Lower lobe of right lung (tissue), 2 donors: ENCODE measurements at regions not wholly inside any gene's neighbourhood (a gene's known extent, or its start where the extent isn't known, plus 50 kb on each side); places are given as distances from the start of the nearest gene placed in this dataset.

Experiments
- ATAC-seq, 2 donors: fragments of 200-7000 bp; cut with Tn5 transposase; one replicate each; pipeline ENCODE4 v1.9.1; 2020 to 2022; ENCODE audit warnings: mild to moderate bottlenecking in 2 of 2, moderate library complexity in 2 of 2
- DNase-seq: peaks from one replicate; pipeline ENCODE4 v3.0.0-alpha.2; 2020
- H3K27ac ChIP-seq: fragments of 200-600 bp; one replicate; pipeline ENCODE4 v1.8.0; 2022
- H3K27me3 ChIP-seq: fragments of 200-600 bp; one replicate; pipeline ENCODE4 v1.8.0; 2022; ENCODE audit warnings: low read depth
- H3K36me3 ChIP-seq: fragments of 200-600 bp; one replicate; pipeline ENCODE4 v1.8.0; 2022; ENCODE audit warnings: mild to moderate bottlenecking
- H3K4me1 ChIP-seq: fragments of 200-600 bp; one replicate; pipeline ENCODE4 v1.8.0; 2022
- H3K4me3 ChIP-seq: fragments of 200-600 bp; one replicate; pipeline ENCODE4 v1.8.0; 2022; ENCODE audit warnings: mild to moderate bottlenecking
- H3K9me3 ChIP-seq: fragments of 200-600 bp; one replicate; pipeline ENCODE4 v1.8.0; 2022
- CTCF ChIP-seq: fragments of 200-600 bp; IDR thresholded peaks from one replicate; pipeline ENCODE4 v1.8.0; 2022; ENCODE audit warnings: antibody characterized with exemption, mild to moderate bottlenecking
- intact Hi-C: fragments of 100-400 bp; cut with DNase I; formaldehyde crosslinking; loops from one replicate; pipeline ENCODE4 v1.11.0; 2022
- donor health status: DM: no; HTN: yes; CAD: no; lungs with severe emphysema.

GRCh38 chr3:70870576-70870975 lies 558.1 kb upstream of the MDFIC2 start:
- no peaks in the 10 kb centered on the region for H3K9me3 ChIP-seq
- no peaks in the 10 kb centered on the region for H3K27me3 ChIP-seq
- intact Hi-C loops: no loop called here
- TF ChIP-seq CTCF: no peak
- no peaks in the 10 kb centered on the region for H3K4me1 ChIP-seq
- H3K4me3 ChIP-seq: no peak overlapping the region
- ATAC-seq (no peak), DNase-seq (no peak)
- no peak overlapping the region for H3K27ac ChIP-seq
- H3K36me3 ChIP-seq: no peaks in the 10 kb centered on the region

- intact Hi-C loops: no loop called here
- H3K27ac ChIP-seq: no peak overlapping the region
- DNase-seq (no peak), ATAC-seq (no peak)
- H3K9me3 ChIP-seq: no peaks in the 10 kb centered on the region
- H3K27me3 ChIP-seq: no peaks in the 10 kb centered on the region
- no peaks in the 10 kb centered on the region for H3K4me1 ChIP-seq
- no peaks in the 10 kb centered on the region for H3K36me3 ChIP-seq
- no peak overlapping the region for H3K4me3 ChIP-seq
- TF ChIP-seq CTCF: no peak
These were observed 556.1 kb upstream of the MDFIC2 start for GRCh38 chr3:70868561-70868960.

GRCh38 chr3:70863049-70863448 lies 550.6 kb upstream of the MDFIC2 start:
- H3K4me3 ChIP-seq: no peak overlapping the region
- no peaks in the 10 kb centered on the region for H3K27me3 ChIP-seq
- intact Hi-C loops: no loop called here
- no peak for TF ChIP-seq CTCF
- H3K36me3 ChIP-seq: no peaks in the 10 kb centered on the region
- DNase-seq: no peak
- no peaks in the 10 kb centered on the region for H3K4me1 ChIP-seq
- no peak for ATAC-seq
- no peaks in the 10 kb centered on the region for H3K9me3 ChIP-seq
- no peak overlapping the region for H3K27ac ChIP-seq

- no peak overlapping the region for H3K4me3 ChIP-seq
- H3K36me3 ChIP-seq: no peaks in the 10 kb centered on the region
- H3K9me3 ChIP-seq: no peaks in the 10 kb centered on the region
- H3K27ac ChIP-seq: no peak overlapping the region
- H3K4me1 ChIP-seq: no peaks in the 10 kb centered on the region
- intact Hi-C loops: no loop called here
- no peak for TF ChIP-seq CTCF
- no peak for DNase-seq
- no peak for ATAC-seq
- no peaks in the 10 kb centered on the region for H3K27me3 ChIP-seq
These were observed 549.4 kb upstream of the MDFIC2 start for GRCh38 chr3:70861855-70862254.

GRCh38 chr3:70861234-70861633 lies 548.8 kb upstream of the MDFIC2 start:
- no peak for TF ChIP-seq CTCF
- H3K27me3 ChIP-seq: no peaks in the 10 kb centered on the region
- ATAC-seq: no peak
- intact Hi-C loops: no loop called here
- H3K9me3 ChIP-seq: no peaks in the 10 kb centered on the region
- H3K27ac ChIP-seq: no peak overlapping the region
- H3K4me3 ChIP-seq: no peak overlapping the region
- H3K36me3 ChIP-seq: no peaks in the 10 kb centered on the region
- H3K4me1 ChIP-seq: no peaks in the 10 kb centered on the region
- DNase-seq: no peak

GRCh38 chr3:70857916-70858315 lies 545.5 kb upstream of the MDFIC2 start:
- no peak for TF ChIP-seq CTCF
- Histone ChIP-seq H3K9me3 (no peaks in the 10 kb centered on the region), H3K4me3 (no peak overlapping the region), H3K4me1 (no peaks in the 10 kb centered on the region), H3K36me3 (no peaks in the 10 kb centered on the region), H3K27ac (no peak overlapping the region), H3K27me3 (no peaks in the 10 kb centered on the region)
- ATAC-seq (no peak), DNase-seq (no peak)
- intact Hi-C loops: no loop called here
